ENCODE measurements at regions not wholly inside any gene's neighbourhood (a gene's known extent, or its start where the extent isn't known, plus 50 kb on each side); places are given as distances from the start of the nearest gene placed in this dataset.

DNA sequence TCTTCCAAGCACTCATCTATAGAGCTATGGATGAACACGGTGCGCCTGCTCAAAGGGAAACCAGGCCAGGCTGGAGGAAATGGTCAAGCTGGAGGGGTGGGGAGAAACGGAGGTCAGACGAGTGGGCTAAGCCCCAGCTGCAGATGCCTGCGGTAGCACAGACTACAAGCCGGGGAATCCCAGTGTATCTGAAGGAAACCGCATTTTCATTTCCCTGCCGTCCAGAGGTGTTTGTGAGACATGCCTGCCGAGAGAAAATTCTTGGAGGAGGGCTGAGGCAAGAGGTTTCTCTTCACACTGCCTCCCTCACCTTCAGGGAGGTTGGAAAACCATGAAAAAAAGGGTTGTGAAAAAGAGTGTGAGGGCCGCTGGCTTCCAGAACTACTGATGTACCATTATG lies 102.0 kb upstream of the FOXN3 start:
- TF ChIP-seq SIN3A (IDR thresholded peaks at IDR 0.05; ENCODE audit: borderline replicate concordance, insufficient read depth, low read length) (no peak), POLR2AphosphoS5 (IDR thresholded peaks at IDR 0.05; ENCODE audit: low read depth, low read length) (no peak), FOXP2 (optimal IDR thresholded peaks at IDR 0.05; ENCODE audit: borderline replicate concordance, extremely low read depth, extremely low read length, insufficient read depth) (no peak), TAF1 (IDR thresholded peaks at IDR 0.05; ENCODE audit: borderline replicate concordance, insufficient read depth, low read length) (no peak)
- TF ChIP-seq, protein P1, sequence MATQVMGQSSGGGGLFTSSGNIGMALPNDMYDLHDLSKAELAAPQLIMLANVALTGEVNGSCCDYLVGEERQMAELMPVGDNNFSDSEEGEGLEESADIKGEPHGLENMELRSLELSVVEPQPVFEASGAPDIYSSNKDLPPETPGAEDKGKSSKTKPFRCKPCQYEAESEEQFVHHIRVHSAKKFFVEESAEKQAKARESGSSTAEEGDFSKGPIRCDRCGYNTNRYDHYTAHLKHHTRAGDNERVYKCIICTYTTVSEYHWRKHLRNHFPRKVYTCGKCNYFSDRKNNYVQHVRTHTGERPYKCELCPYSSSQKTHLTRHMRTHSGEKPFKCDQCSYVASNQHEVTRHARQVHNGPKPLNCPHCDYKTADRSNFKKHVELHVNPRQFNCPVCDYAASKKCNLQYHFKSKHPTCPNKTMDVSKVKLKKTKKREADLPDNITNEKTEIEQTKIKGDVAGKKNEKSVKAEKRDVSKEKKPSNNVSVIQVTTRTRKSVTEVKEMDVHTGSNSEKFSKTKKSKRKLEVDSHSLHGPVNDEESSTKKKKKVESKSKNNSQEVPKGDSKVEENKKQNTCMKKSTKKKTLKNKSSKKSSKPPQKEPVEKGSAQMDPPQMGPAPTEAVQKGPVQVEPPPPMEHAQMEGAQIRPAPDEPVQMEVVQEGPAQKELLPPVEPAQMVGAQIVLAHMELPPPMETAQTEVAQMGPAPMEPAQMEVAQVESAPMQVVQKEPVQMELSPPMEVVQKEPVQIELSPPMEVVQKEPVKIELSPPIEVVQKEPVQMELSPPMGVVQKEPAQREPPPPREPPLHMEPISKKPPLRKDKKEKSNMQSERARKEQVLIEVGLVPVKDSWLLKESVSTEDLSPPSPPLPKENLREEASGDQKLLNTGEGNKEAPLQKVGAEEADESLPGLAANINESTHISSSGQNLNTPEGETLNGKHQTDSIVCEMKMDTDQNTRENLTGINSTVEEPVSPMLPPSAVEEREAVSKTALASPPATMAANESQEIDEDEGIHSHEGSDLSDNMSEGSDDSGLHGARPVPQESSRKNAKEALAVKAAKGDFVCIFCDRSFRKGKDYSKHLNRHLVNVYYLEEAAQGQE (IDR thresholded peaks at IDR 0.05; ENCODE audit: insufficient read depth in 1 of 2, low read depth in 2 of 2, low read length in 2 of 2): no peak
